RWPE1 (cell line): ENCODE measurements at regions not wholly inside any gene's neighbourhood (a gene's known extent, or its start where the extent isn't known, plus 50 kb on each side); places are given as distances from the start of the nearest gene placed in this dataset.

Experiments used
- CTCF ChIA-PET: fragments of 350-600 bp; sonication (Branson Sonifier 250); formaldehyde crosslinking; extraction: SDS; loops from one replicate; lab custom pipeline; 2021; lab: Yijun Ruan, JAX
- POLR2A ChIA-PET: fragments of 400-600 bp; formaldehyde crosslinking; extraction: SDS; loops from one replicate; lab custom pipeline; 2020; ENCODE audit warnings: antibody characterized with exemption; ENCODE audit not compliant: low non-redundant PET; lab: Yijun Ruan, JAX
- DNase-seq: peaks from one replicate; pipeline ENCODE4 v3.0.0; 2012; ENCODE audit warnings: low spot score
- H3K27ac ChIP-seq: fragments of 450-650 bp; 2 replicates; pipeline ENCODE4 v1.5.1; 2017
- CTCF ChIP-seq: fragments of 450-650 bp; conservative IDR thresholded peaks from 2 replicates; pipeline ENCODE4 v1.5.1; 2017; ENCODE audit warnings: low read depth, mild to moderate bottlenecking

GRCh38 chr5:174314261-174314660 lies 268.8 kb downstream of the NSG2 start:
- no peak for TF ChIP-seq CTCF
- CTCF ChIA-PET: interaction anchor here (0.6 to 1.6 kb wide), 4 partner anchors 13 to 1169 kb away, joined by 3 to 9 read pairs (median 5); partner anchors contain the start of gene NSG2
- no peak for DNase-seq
- H3K27ac ChIP-seq: no peak overlapping the region
- POLR2A ChIA-PET: no interaction called here

GRCh38 chr5:174315471-174315870 lies 270.0 kb downstream of the NSG2 start:
- ChIA-PET CTCF (interaction anchor here (0.6 to 0.8 kb wide), 3 partner anchors 198 to 343 kb away, joined by 3 read pairs; partner anchors contain the start of gene NSG2), POLR2A (no interaction called here)
- DNase-seq: no peak
- H3K27ac ChIP-seq: no peak overlapping the region
- TF ChIP-seq CTCF: no peak

GRCh38 chr5:174315871-174316270 lies 270.4 kb downstream of the NSG2 start:
- CTCF ChIA-PET: interaction anchor here (0.6 to 3.4 kb wide), 5 partner anchors 198 to 343 kb away, joined by 3 to 41 read pairs (median 3); partner anchors contain the start of gene NSG2
- H3K27ac ChIP-seq: no peak overlapping the region

GRCh38 chr5:174316326-174316725 lies 270.8 kb downstream of the NSG2 start:
- no peak for TF ChIP-seq CTCF
- POLR2A ChIA-PET: no interaction called here
- no peak for DNase-seq
- CTCF ChIA-PET: interaction anchor here (0.6 to 3.4 kb wide), 6 partner anchors 11 to 309 kb away, joined by 3 to 41 read pairs (median 6); partner anchors contain the start of gene NSG2
- no peak overlapping the region for H3K27ac ChIP-seq

More at GRCh38 chr5:174315871-174316270, 270.4 kb downstream of the NSG2 start:
- TF ChIP-seq CTCF: no peak
- DNase-seq: no peak
- POLR2A ChIA-PET: no interaction called here

- TF ChIP-seq CTCF: peak; percentile 84
- CTCF ChIA-PET: interaction anchor here (0.5 to 3.4 kb wide), 40 partner anchors 8 to 1359 kb away, joined by 3 to 41 read pairs (median 4); partner anchors contain the start of gene NSG2
- peak; percentile 77 for DNase-seq
- H3K27ac ChIP-seq: no peak overlapping the region
- POLR2A ChIA-PET: no interaction called here
Measured at GRCh38 chr5:174317256-174317894, 271.9 kb downstream of the NSG2 start.

GRCh38 chr5:174318578-174318977 lies 273.1 kb downstream of the NSG2 start:
- DNase-seq: no peak
- ChIA-PET CTCF (interaction anchor here (1.4 to 3.4 kb wide), 3 partner anchors 9 to 735 kb away, joined by 4 to 41 read pairs (median 15); partner anchors contain the start of gene NSG2), POLR2A (no interaction called here)
- H3K27ac ChIP-seq: no peak overlapping the region
- TF ChIP-seq CTCF: no peak
